GM19043 (cell line): ENCODE measurements at regions not wholly inside any gene's neighbourhood (a gene's known extent, or its start where the extent isn't known, plus 50 kb on each side); places are given as distances from the start of the nearest gene placed in this dataset.
A peak's percentile ranks its signal among the peaks of the same experiment; 100 is the strongest.
"Not testable (repeated sequence)": the region's sequence is repeated elsewhere in the genome, so short reads cannot be mapped to it uniquely, and the experiment has no call there.

Source experiments
- ATAC-seq: cut with Tn5 transposase; IDR thresholded peaks from one replicate; pipeline ENCODE4 v1.9.1; 2021; ENCODE audit warnings: low read depth; ENCODE audit not compliant: unreplicated experiment

DNA sequence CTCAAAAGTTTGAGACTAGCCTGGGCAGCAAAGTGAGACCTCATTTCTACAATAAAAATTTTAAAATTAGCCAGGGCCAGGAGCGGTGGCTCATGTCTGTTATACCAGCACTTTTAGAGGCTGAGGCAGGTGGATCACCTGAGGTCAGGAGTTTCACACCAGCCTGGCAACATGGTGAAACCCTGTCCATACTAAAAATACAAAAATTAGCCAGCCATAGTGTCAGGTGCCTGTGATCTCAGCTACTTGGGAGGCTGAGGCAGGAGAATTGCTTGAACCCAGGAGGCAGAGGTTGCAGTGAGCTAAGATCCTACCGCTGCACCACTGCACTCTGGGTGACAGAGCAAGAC is 85.1 kb upstream of the MAP4 start:
- not testable (repeated sequence) for ATAC-seq

GRCh38 chr3:48092270-48092669 is 76.1 kb upstream of the MAP4 start:
- ATAC-seq, result no peak

GRCh38 chr3:48090166-48090939 is 74.1 kb upstream of the MAP4 start:
- ATAC-seq, result no peak

DNA sequence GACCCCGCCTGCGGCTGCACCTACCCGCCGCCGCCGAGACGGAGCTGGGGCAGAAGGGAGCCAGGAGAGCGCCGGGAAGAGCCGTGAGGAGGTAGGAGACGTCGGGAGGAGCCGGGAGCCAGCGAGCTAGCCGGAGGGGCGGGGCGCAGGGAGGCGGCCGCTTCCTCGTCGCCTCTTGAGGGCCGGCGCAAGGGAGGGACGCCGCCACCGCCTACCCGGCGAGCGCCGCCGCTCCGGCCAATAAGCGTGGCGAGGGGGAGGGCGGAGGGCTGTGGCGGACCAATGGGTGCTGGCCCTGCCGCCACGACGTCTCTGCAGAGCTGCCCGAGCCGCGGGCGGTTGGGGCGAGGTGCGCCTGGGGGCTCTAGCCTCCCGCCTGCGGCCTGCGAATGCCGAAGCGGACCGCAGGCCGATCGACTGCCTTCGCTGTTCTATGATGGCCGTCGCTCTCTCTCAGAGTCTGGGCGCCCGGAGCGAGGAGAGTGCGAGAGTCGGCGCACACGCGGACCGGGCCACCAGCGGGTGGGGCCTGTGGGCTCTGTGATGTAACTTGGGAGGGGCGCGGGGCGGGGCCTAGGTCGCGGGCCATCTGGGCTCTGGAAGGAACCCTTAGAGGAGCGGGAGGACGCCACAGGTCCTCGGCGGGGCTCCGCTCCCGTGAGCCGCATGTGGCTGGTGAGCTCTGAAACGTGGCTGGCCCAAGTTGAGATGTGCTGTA is 72.7 kb upstream of the MAP4 start:
- peak; percentile 89 for ATAC-seq

- ATAC-seq, result peak; percentile 26
Measured at GRCh38 chr3:48088056-48088748, 72.0 kb upstream of the MAP4 start.

- no peak for ATAC-seq
Measured at GRCh38 chr3:48086705-48087104, 70.5 kb upstream of the MAP4 start.

DNA sequence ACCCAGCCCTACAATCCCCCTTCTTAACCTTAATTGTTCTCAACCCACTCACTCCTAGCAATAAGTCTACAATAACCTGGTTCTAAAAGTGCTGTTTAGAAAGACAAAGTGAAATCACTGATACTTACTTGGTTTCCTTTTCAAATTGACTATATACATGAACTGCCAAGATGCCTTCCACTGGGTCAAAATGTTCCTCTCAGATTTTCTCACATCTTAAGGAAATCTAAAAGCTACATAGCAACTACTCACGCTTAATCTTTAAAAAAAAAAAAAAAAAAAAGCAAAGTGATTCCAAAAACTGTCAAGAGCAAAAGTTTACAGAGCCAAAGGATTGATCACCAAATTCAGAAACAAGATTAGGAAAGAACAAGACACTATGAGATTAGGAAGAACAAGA is 68.7 kb upstream of the MAP4 start:
- ATAC-seq, result no peak

- ATAC-seq, result no peak
Measured at GRCh38 chr3:48084170-48084569, 68.0 kb upstream of the MAP4 start.

- no peak for ATAC-seq
Measured at GRCh38 chr3:48082580-48083184, 66.5 kb upstream of the MAP4 start.

GRCh38 chr3:48077815-48078214 is 61.6 kb upstream of the MAP4 start:
- ATAC-seq, result no peak

DNA sequence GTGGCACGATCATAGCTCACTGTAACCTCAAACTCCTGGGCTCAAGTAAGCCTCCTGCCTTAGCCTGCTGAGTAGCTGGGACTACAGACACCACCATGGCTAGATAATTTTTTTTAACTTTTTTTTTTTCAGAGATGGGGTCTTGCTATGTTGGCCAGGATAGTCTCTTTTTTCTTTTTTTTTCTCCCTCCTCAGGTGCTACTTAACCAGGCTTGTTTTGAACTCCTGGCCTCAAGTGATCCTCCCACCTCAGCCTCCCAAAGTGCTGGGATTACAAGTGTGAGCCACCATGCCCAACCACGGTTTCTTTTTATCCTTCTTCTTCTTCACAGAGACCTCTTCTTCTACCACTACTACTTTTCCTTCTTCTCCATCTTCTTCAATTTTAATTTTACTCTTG is 53.8 kb upstream of the MAP4 start:
- ATAC-seq, result no peak

DNA sequence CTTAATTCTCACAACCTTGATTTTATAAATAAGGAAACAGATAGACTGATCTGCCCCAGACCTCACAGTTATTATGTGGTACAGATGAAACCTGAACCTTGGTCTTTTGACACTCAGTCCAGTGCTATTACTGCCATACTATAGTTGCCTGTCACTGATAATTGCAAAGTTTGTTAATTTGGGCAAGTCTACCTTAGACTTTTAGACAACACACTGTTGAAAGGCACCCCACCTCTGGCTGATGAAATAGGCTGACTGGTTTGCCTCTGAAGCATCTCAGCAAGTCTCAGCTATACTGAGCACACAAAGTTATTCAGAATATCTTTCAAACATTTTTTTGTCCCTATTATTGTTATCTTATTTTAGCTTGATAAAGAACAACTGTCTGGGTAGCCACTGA is 53.1 kb upstream of the MAP4 start:
- no peak for ATAC-seq

GRCh38 chr3:48068886-48069285 is 52.7 kb upstream of the MAP4 start:
- ATAC-seq, result no peak

DNA sequence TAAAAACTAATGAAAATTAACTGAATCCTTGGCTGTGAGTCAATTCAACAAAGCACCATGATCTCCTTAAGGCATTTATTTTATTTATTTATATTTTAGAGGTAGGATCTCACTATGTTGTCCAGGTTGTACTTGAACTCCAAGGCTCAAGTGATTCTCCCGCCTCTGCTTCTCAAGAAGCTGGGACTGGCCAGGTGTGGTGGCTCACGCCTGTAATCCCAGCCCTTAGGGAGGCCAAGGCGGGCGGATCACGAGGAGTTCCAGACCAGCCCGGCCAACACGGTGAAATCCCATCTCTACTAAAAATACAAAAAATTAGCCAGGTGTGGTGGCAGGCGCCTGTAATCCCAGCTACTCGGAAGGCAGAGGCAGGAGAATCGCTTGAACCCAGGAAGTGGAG is 52.1 kb upstream of the MAP4 start:
- ATAC-seq, result not testable (repeated sequence)

DNA sequence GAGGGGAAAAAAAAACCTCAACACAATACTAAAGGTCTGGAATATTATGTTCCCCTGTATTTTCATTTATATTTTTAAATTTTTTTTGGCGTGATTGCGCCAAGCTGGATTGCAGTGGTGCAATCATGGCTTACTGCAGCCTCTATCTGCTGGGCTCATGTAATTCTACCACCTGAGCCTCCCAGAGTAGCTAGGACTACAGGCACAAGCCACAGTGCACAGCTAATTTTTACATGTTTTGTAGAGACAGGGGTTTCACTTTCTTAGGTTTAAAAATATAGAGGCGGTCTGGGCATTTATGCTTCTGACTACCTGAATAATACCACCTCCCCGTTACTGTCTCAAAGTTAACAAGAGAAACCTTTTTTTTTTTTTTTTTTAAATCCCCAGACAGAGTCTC is 51.1 kb upstream of the MAP4 start:
- no peak for ATAC-seq
